ENCODE measurements at regions not wholly inside any gene's neighbourhood (a gene's known extent, or its start where the extent isn't known, plus 50 kb on each side); places are given as distances from the start of the nearest gene placed in this dataset.

GRCh38 chr12:113748707-113749432, 217.3 kb downstream of the RBM19 start:
- H3K9ac ChIP-seq (ENCODE audit: extremely low read depth, insufficient read length, low read length), result no peak overlapping the region
- H3K79me2 ChIP-seq (ENCODE audit: insufficient read depth, low read length), result no peaks in the 10 kb centered on the region
- H2BK15ac ChIP-seq (ENCODE audit: low read depth, low read length), result no peak overlapping the region
- H2BK20ac ChIP-seq (ENCODE audit: low read depth, low read length, poor library complexity, severe bottlenecking), result no peak overlapping the region
- no peak overlapping the region for H3K23ac ChIP-seq (ENCODE audit: insufficient read length, low read depth, low read length)
- peaks cover 9% of the 10 kb centered on the region; the same call in 1 of the 2 replicates for H3K27me3 ChIP-seq (ENCODE audit: insufficient read depth, low read length)
- H2BK120ac ChIP-seq (ENCODE audit: low read depth, low read length, poor library complexity, severe bottlenecking), result no peak overlapping the region
- H2AFZ ChIP-seq (ENCODE audit: low read length), result no peak overlapping the region
- H3K18ac ChIP-seq (ENCODE audit: insufficient read length, low read depth, low read length), result no peak overlapping the region
- no peak overlapping the region for H3T11ph ChIP-seq (ENCODE audit: low read length)
- Mint-ChIP-seq H3K4me3 (no peak overlapping the region), H3K27me3 (ENCODE audit: low read depth) (peaks cover 84% of the 10 kb centered on the region), H3K36me3 (ENCODE audit: insufficient read depth in 1 of 3, low read depth in 3 of 3) (peaks cover 6 to 28% (median 17%) of the 10 kb centered on the region in 3 experiments; a peak in 4 of 7 replicates), H3K27ac (no peak overlapping the region), H3K9me3 (peaks cover 11 to 19% of the 10 kb centered on the region in 2 experiments), H3K4me1 (peaks cover 3 to 7% of the 10 kb centered on the region in 2 experiments; a peak in 2 of 4 replicates)
- no peak overlapping the region for H3K4ac ChIP-seq (ENCODE audit: low read depth, low read length)
- no peak for DNase-seq
- no peak overlapping the region for H3K27ac ChIP-seq (ENCODE audit: insufficient read length, low read depth, low read length)
- H4K5ac ChIP-seq (ENCODE audit: insufficient read length, low read depth, low read length), result no peak overlapping the region
- no CpG with 5 or more reads among the region's 6 CpGs for WGBS (ENCODE audit: extremely low coverage, insufficient read length, low lambda C conversion rate)
- no peak overlapping the region for H3K4me2 ChIP-seq (ENCODE audit: insufficient read depth, insufficient read length, low read length)
- no peaks in the 10 kb centered on the region for H3K79me1 ChIP-seq (ENCODE audit: insufficient read depth, low read depth, low read length, poor library complexity, severe bottlenecking)
- no peak overlapping the region for H3K56ac ChIP-seq (ENCODE audit: insufficient read length, low read depth, low read length)
- H4K8ac ChIP-seq (replicated peaks; ENCODE audit: insufficient read length, low read depth, low read length), result no peak overlapping the region
- no peaks in the 10 kb centered on the region for H3K4me1 ChIP-seq (ENCODE audit: insufficient read depth, low read length)
- no peak overlapping the region for H2BK12ac ChIP-seq (ENCODE audit: insufficient read length, low read depth, low read length)
- H4K20me1 ChIP-seq (ENCODE audit: control insufficient read depth, insufficient read depth, insufficient read length), result no peaks in the 10 kb centered on the region
- H2AK5ac ChIP-seq (ENCODE audit: insufficient read length, low read length), result no peak overlapping the region
- no peaks in the 10 kb centered on the region for H3K23me2 ChIP-seq (ENCODE audit: insufficient read length, low read depth, low read length, poor library complexity, severe bottlenecking)
- no peak overlapping the region for H4K91ac ChIP-seq (ENCODE audit: insufficient read length, low read depth, low read length)
- no peak overlapping the region for H3K14ac ChIP-seq (ENCODE audit: insufficient read depth, low read length)
- no peaks in the 10 kb centered on the region for H3K9me3 ChIP-seq (ENCODE audit: control insufficient read depth, low read depth, low read length)
- TF ChIP-seq CTCF (conservative IDR thresholded peaks at IDR 0.05), result no peak
- no peak overlapping the region for H2BK5ac ChIP-seq (ENCODE audit: insufficient read length, low read length)

All from H9 (cell line).